ENCODE measurements at regions not wholly inside any gene's neighbourhood (a gene's known extent, or its start where the extent isn't known, plus 50 kb on each side); places are given as distances from the start of the nearest gene placed in this dataset.
A peak's percentile ranks its signal among the peaks of the same experiment; 100 is the strongest.
"Not testable (repeated sequence)": the region's sequence is repeated elsewhere in the genome, so short reads cannot be mapped to it uniquely, and the experiment has no call there.

DNA sequence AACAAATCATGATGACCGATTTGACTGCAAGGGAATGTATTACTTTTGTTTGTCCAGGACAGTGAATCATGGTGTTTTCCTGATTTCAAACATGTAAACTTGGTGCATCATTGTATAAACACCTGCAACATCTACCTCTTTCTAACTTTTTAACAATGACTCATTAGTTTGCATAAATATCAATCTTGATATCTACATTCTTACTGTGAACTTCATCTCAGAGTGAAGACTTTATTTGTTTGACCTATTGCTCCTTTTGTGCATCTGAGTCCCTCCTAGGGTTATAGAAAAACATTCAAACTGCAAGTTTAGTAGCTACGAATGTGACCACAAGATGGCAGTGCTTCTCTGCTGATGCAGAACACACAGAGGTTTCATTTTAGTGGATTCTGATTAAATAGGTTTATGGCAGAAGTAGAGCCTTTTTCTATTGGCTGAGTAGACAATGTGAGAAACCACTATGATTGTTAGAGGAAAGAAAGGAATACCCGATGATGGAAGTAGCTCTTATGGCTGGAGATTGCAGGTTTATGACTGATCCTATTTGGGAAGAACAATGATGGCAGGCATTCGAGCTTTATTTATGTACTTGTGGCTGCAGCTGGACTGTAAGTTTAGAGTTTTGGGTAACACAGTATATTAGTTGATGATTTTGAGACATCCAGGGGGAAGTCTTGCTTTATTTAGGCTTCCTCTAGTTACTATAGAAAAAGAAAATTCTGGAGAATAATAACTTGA is 244.2 kb upstream of the OR4E1 start:
- no peak overlapping the region for H3K4me3 ChIP-seq (ENCODE audit: low read length)

DNA sequence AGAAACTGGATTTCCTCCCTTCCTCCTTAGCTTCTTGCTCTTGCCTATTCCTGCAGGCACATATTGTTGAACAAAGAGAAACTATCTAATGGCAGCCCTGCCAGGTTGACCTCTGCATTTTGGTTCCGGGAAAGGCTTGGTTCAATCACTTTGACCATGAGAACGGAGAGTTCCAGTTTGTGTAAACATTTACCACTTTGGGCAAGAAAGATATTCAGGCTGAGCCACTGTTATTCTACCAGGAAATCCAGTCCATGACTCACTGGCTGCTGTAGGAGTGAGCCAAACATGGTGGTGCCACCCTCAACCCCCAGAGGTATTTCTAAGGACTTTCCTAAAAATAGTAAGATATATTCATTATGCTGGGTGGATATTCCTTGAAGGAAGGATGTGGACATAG is 242.2 kb upstream of the OR4E1 start:
- WGBS (ENCODE audit: insufficient coverage, low lambda C conversion rate), result no CpG with 5 or more reads among the region's 2 CpGs
- Histone ChIP-seq H3K27ac (ENCODE audit: low read length) (no peak overlapping the region), H3K9me3 (ENCODE audit: control insufficient read depth, low read depth, low read length) (no peaks in the 10 kb centered on the region), H3K4me3 (ENCODE audit: low read length) (no peak overlapping the region), H3K27me3 (ENCODE audit: control insufficient read depth, insufficient read depth, low read length) (no peaks in the 10 kb centered on the region), H3K4me1 (ENCODE audit: control insufficient read depth, insufficient read depth, low read length) (no peaks in the 10 kb centered on the region), H3K36me3 (ENCODE audit: control insufficient read depth, insufficient read depth, low read length) (no peaks in the 10 kb centered on the region)
- no peak for DNase-seq

More for the DNA sequence above, 244.2 kb upstream of the OR4E1 start:
- Histone ChIP-seq H3K9me3 (ENCODE audit: control insufficient read depth, low read depth, low read length) (no peaks in the 10 kb centered on the region), H3K27me3 (ENCODE audit: control insufficient read depth, insufficient read depth, low read length) (no peaks in the 10 kb centered on the region), H3K4me1 (ENCODE audit: control insufficient read depth, insufficient read depth, low read length) (no peaks in the 10 kb centered on the region), H3K36me3 (ENCODE audit: control insufficient read depth, insufficient read depth, low read length) (no peaks in the 10 kb centered on the region), H3K27ac (ENCODE audit: low read length) (no peak overlapping the region)
- WGBS (ENCODE audit: insufficient coverage, low lambda C conversion rate), result no CpG with 5 or more reads among the region's 4 CpGs
- peak; percentile 12 to 18 for DNase-seq

DNA sequence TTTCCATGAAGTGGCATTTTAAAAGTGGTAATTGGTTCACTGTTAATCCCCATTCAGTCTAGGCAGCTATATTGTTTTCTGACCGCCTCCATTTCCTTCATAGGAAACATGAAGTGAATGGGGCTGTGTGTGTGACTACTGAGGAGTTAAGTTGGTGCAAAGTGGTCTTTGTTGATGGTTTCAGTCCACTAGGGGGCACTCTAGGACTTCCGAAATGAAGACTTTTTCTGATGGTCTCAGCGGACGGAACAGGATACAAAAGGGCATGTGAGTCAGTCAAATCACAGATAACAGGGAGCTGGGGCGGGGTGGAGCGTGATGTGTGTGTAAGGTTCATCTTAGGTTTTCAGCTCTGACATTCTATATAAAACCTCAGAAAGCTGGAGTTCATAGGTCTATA is 240.1 kb upstream of the OR4E1 start:
- 0% methylated on average over 1 of the region's 6 CpGs for WGBS (ENCODE audit: insufficient coverage, low lambda C conversion rate)
- no peak overlapping the region for H3K4me3 ChIP-seq (ENCODE audit: low read length)
- peak; percentile 69 to 75 for DNase-seq
- no peaks in the 10 kb centered on the region for H3K27me3 ChIP-seq (ENCODE audit: control insufficient read depth, insufficient read depth, low read length)
- H3K4me1 ChIP-seq (ENCODE audit: control insufficient read depth, insufficient read depth, low read length), result no peaks in the 10 kb centered on the region
- H3K36me3 ChIP-seq (ENCODE audit: control insufficient read depth, insufficient read depth, low read length), result no peaks in the 10 kb centered on the region
- H3K9me3 ChIP-seq (ENCODE audit: control insufficient read depth, low read depth, low read length), result no peaks in the 10 kb centered on the region
- no peak overlapping the region for H3K27ac ChIP-seq (ENCODE audit: low read length)

DNA sequence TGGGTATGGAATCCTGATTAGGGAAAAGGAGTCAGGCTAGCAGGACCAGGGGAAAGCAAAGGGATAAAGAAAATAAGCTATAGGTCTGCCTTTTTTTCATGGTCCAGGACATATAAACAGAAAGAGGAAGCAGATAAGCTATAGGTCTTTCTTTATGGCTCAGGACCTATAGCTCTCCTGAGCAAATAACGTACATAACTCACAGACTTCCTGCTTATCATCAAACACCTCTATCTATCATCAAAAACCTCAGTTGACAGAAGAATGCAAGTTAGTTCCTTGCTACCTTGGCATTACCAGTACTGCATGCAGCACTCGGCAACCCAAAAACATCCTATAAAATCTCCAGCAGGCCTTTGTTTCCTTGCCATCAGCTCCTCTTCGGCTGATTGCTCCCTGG is 238.7 kb upstream of the OR4E1 start:
- H3K4me3 ChIP-seq (ENCODE audit: low read length), result no peak overlapping the region
- 0% methylated on average over 1 of the region's 3 CpGs for WGBS (ENCODE audit: insufficient coverage, low lambda C conversion rate)

GRCh38 chr14:21911877-21912276 is 238.3 kb upstream of the OR4E1 start:
- Histone ChIP-seq H3K27me3 (ENCODE audit: control insufficient read depth, insufficient read depth, low read length) (no peaks in the 10 kb centered on the region), H3K27ac (ENCODE audit: low read length) (no peak overlapping the region), H3K36me3 (ENCODE audit: control insufficient read depth, insufficient read depth, low read length) (no peaks in the 10 kb centered on the region), H3K4me1 (ENCODE audit: control insufficient read depth, insufficient read depth, low read length) (no peaks in the 10 kb centered on the region), H3K4me3 (ENCODE audit: low read length) (no peak overlapping the region), H3K9me3 (ENCODE audit: control insufficient read depth, low read depth, low read length) (no peaks in the 10 kb centered on the region)
- DNase-seq, result no peak
- no CpG with 5 or more reads among the region's 1 CpG for WGBS (ENCODE audit: insufficient coverage, low lambda C conversion rate)

More for the DNA sequence above, 238.7 kb upstream of the OR4E1 start:
- H3K36me3 ChIP-seq (ENCODE audit: control insufficient read depth, insufficient read depth, low read length), result no peaks in the 10 kb centered on the region
- H3K27me3 ChIP-seq (ENCODE audit: control insufficient read depth, insufficient read depth, low read length), result no peaks in the 10 kb centered on the region
- no peaks in the 10 kb centered on the region for H3K9me3 ChIP-seq (ENCODE audit: control insufficient read depth, low read depth, low read length)
- no peak for DNase-seq
- no peak overlapping the region for H3K27ac ChIP-seq (ENCODE audit: low read length)
- H3K4me1 ChIP-seq (ENCODE audit: control insufficient read depth, insufficient read depth, low read length), result no peaks in the 10 kb centered on the region

DNA sequence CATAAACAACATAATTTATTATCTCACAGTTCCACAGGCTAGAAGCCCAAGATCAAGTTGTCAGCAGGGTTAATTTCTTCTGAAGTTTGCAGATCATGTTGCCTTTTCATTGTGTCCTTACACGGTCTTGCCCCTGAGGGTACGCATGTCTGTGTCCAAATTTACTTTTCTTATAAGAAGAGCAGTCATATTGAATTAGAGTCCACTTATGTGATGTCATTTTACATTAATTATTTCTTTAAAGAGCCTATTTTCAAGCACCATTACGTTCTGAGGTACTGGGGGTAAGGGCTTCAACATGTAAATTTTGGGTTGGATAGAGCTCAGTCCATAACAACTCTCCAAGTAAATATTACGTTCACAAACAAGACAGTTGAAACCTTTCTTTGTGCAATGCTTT is 236.6 kb upstream of the OR4E1 start:
- Histone ChIP-seq H3K27ac (ENCODE audit: low read length) (no peak overlapping the region), H3K4me3 (ENCODE audit: low read length) (no peak overlapping the region), H3K9me3 (ENCODE audit: control insufficient read depth, low read depth, low read length) (no peaks in the 10 kb centered on the region), H3K36me3 (ENCODE audit: control insufficient read depth, insufficient read depth, low read length) (no peaks in the 10 kb centered on the region), H3K4me1 (ENCODE audit: control insufficient read depth, insufficient read depth, low read length) (no peaks in the 10 kb centered on the region), H3K27me3 (ENCODE audit: control insufficient read depth, insufficient read depth, low read length) (no peaks in the 10 kb centered on the region)
- WGBS (ENCODE audit: insufficient coverage, low lambda C conversion rate), result 0% methylated on average over 1 of the region's 4 CpGs
- DNase-seq, result no peak

- no peak for DNase-seq
- Histone ChIP-seq H3K4me3 (ENCODE audit: low read length) (no peak overlapping the region), H3K27me3 (ENCODE audit: control insufficient read depth, insufficient read depth, low read length) (no peaks in the 10 kb centered on the region), H3K27ac (ENCODE audit: low read length) (no peak overlapping the region), H3K9me3 (ENCODE audit: control insufficient read depth, low read depth, low read length) (no peaks in the 10 kb centered on the region), H3K4me1 (ENCODE audit: control insufficient read depth, insufficient read depth, low read length) (no peaks in the 10 kb centered on the region), H3K36me3 (ENCODE audit: control insufficient read depth, insufficient read depth, low read length) (no peaks in the 10 kb centered on the region)
- WGBS (ENCODE audit: insufficient coverage, low lambda C conversion rate), result 83% methylated on average over 3 of the region's 4 CpGs
Measured at GRCh38 chr14:21902561-21903181, 229.1 kb upstream of the OR4E1 start.

- not testable (repeated sequence) for DNase-seq; H3K4me3 ChIP-seq (ENCODE audit: low read length); H3K27me3 ChIP-seq (ENCODE audit: control insufficient read depth, insufficient read depth, low read length); H3K27ac ChIP-seq (ENCODE audit: low read length); H3K4me1 ChIP-seq (ENCODE audit: control insufficient read depth, insufficient read depth, low read length); H3K36me3 ChIP-seq (ENCODE audit: control insufficient read depth, insufficient read depth, low read length); H3K9me3 ChIP-seq (ENCODE audit: control insufficient read depth, low read depth, low read length)
- no CpG with 5 or more reads among the region's 6 CpGs for WGBS (ENCODE audit: insufficient coverage, low lambda C conversion rate)
Measured at GRCh38 chr14:21894898-21895194, 221.2 kb upstream of the OR4E1 start.

GRCh38 chr14:21894003-21894897 is 220.6 kb upstream of the OR4E1 start:
- WGBS (ENCODE audit: insufficient coverage, low lambda C conversion rate), result 0% methylated on average over 1 of the region's 13 CpGs

GRCh38 chr14:21891921-21892320 is 218.3 kb upstream of the OR4E1 start:
- Histone ChIP-seq H3K27ac (ENCODE audit: low read length) (no peak overlapping the region), H3K4me1 (ENCODE audit: control insufficient read depth, insufficient read depth, low read length) (no peaks in the 10 kb centered on the region), H3K9me3 (ENCODE audit: control insufficient read depth, low read depth, low read length) (no peaks in the 10 kb centered on the region), H3K4me3 (ENCODE audit: low read length) (no peak overlapping the region), H3K27me3 (ENCODE audit: control insufficient read depth, insufficient read depth, low read length) (no peaks in the 10 kb centered on the region), H3K36me3 (ENCODE audit: control insufficient read depth, insufficient read depth, low read length) (no peaks in the 10 kb centered on the region)
- DNase-seq, result no peak
- WGBS (ENCODE audit: insufficient coverage, low lambda C conversion rate), result no CpG with 5 or more reads among the region's 1 CpG

More at GRCh38 chr14:21894003-21894897, 220.6 kb upstream of the OR4E1 start:
- DNase-seq, result no peak
- Histone ChIP-seq H3K9me3 (ENCODE audit: control insufficient read depth, low read depth, low read length) (no peaks in the 10 kb centered on the region), H3K4me3 (ENCODE audit: low read length) (no peak overlapping the region), H3K36me3 (ENCODE audit: control insufficient read depth, insufficient read depth, low read length) (no peaks in the 10 kb centered on the region), H3K27ac (ENCODE audit: low read length) (no peak overlapping the region), H3K27me3 (ENCODE audit: control insufficient read depth, insufficient read depth, low read length) (no peaks in the 10 kb centered on the region), H3K4me1 (ENCODE audit: control insufficient read depth, insufficient read depth, low read length) (no peaks in the 10 kb centered on the region)
